ENCODE measurements at regions not wholly inside any gene's neighbourhood (a gene's known extent, or its start where the extent isn't known, plus 50 kb on each side); places are given as distances from the start of the nearest gene placed in this dataset.
"Not testable (repeated sequence)": the region's sequence is repeated elsewhere in the genome, so short reads cannot be mapped to it uniquely, and the experiment has no call there.

- not testable (repeated sequence) for DNase-seq
These were observed 112.1 kb upstream of the DUSP22 start for GRCh38 chr6:180091-180694.

- no peak for DNase-seq
These were observed 111.1 kb upstream of the DUSP22 start for GRCh38 chr6:181049-181654.

- DNase-seq = no peak
These were observed 108.6 kb upstream of the DUSP22 start for GRCh38 chr6:183668-184067.

- no peak for DNase-seq
These were observed 108.1 kb upstream of the DUSP22 start for GRCh38 chr6:184161-184700.

- no peak for DNase-seq
These were observed 105.8 kb upstream of the DUSP22 start for GRCh38 chr6:186340-186965.

GRCh38 chr6:187210-187861 lies 105.0 kb upstream of the DUSP22 start:
- no peak for DNase-seq

GRCh38 chr6:188821-189655 lies 103.2 kb upstream of the DUSP22 start:
- peak in 55 of 58 donors; percentile 10 to 81 (median 49) for DNase-seq

GRCh38 chr6:189676-190075 lies 102.6 kb upstream of the DUSP22 start:
- DNase-seq = no peak

- no peak for DNase-seq
These were observed 101.5 kb upstream of the DUSP22 start for GRCh38 chr6:190596-191395.

GRCh38 chr6:191487-192312 lies 100.6 kb upstream of the DUSP22 start:
- no peak for DNase-seq

GRCh38 chr6:192313-192664 lies 100.0 kb upstream of the DUSP22 start:
- no peak for DNase-seq

- DNase-seq = no peak
These were observed 99.1 kb upstream of the DUSP22 start for GRCh38 chr6:193180-193579.

GRCh38 chr6:193773-194310 lies 98.4 kb upstream of the DUSP22 start:
- DNase-seq = no peak

- DNase-seq = no peak
These were observed 96.4 kb upstream of the DUSP22 start for GRCh38 chr6:195861-196360.

- no peak for DNase-seq
These were observed 95.7 kb upstream of the DUSP22 start for GRCh38 chr6:196543-196942.

- no peak for DNase-seq
These were observed 88.6 kb upstream of the DUSP22 start for GRCh38 chr6:203661-204060.

GRCh38 chr6:206264-206663 lies 86.0 kb upstream of the DUSP22 start:
- DNase-seq = no peak

- DNase-seq = no peak
These were observed 83.9 kb upstream of the DUSP22 start for GRCh38 chr6:208364-208763.

GRCh38 chr6:208938-209337 lies 83.3 kb upstream of the DUSP22 start:
- DNase-seq = no peak
